DOHH2 (cell line): ENCODE measurements at regions not wholly inside any gene's neighbourhood (a gene's known extent, or its start where the extent isn't known, plus 50 kb on each side); places are given as distances from the start of the nearest gene placed in this dataset.

Experiments used
- H3F3A ChIP-seq: fragments of 200-600 bp; sonication (generic), shearing (Covaris generic); 2 replicates; pipeline ENCODE4 v1.6.0; 2016; ENCODE audit warnings: antibody characterized with exemption, mild to moderate bottlenecking; ENCODE audit not compliant: control insufficient read depth, insufficient read depth
- H3K27ac ChIP-seq: fragments of 200-600 bp; sonication (generic); 2 replicates; pipeline ENCODE4 v1.5.1; 2014; ENCODE audit warnings: low read depth, mild to moderate bottlenecking, low read length, moderate library complexity
- H3K27me3 ChIP-seq: fragments of 200-600 bp; sonication (generic); 2 replicates; pipeline ENCODE4 v1.6.1; 2014; ENCODE audit warnings: mild to moderate bottlenecking, low read length, mixed read lengths; ENCODE audit not compliant: control insufficient read depth
- H3K36me3 ChIP-seq: fragments of 200-600 bp; sonication (generic); 2 replicates; pipeline ENCODE4 v1.6.1; 2014; ENCODE audit warnings: mild to moderate bottlenecking, low read length, moderate library complexity, mixed read lengths; ENCODE audit not compliant: control insufficient read depth
- H3K4me1 ChIP-seq: fragments of 200-600 bp; sonication (generic); 2 replicates; pipeline ENCODE4 v1.6.1; 2014; ENCODE audit warnings: mild to moderate bottlenecking, low read length, mixed read lengths; ENCODE audit not compliant: control insufficient read depth
- H3K4me2 ChIP-seq: fragments of 200-600 bp; sonication (generic); 2 replicates; pipeline ENCODE4 v1.6.0; 2014; ENCODE audit warnings: mild to moderate bottlenecking, low read length, moderate library complexity
- H3K4me3 ChIP-seq: fragments of 200-600 bp; sonication (generic); 2 replicates; pipeline ENCODE4 v1.5.1; 2014; ENCODE audit warnings: mild to moderate bottlenecking, low read length, mixed read lengths
- H3K79me2 ChIP-seq: fragments of 200-600 bp; sonication (generic); 2 replicates; pipeline ENCODE4 v1.6.1; 2014; ENCODE audit warnings: mild to moderate bottlenecking, low read length, mixed read lengths; ENCODE audit not compliant: control insufficient read depth
- H3K9me2 ChIP-seq: fragments of 200-600 bp; sonication (generic); replicated peaks from 2 replicates; pipeline ENCODE4 v1.6.1; 2014; ENCODE audit warnings: mild to moderate bottlenecking, low read length, mixed read lengths; ENCODE audit not compliant: control insufficient read depth
- H3K9me3 ChIP-seq: fragments of 200-600 bp; sonication (generic); 2 replicates; pipeline ENCODE4 v1.6.1; 2014; ENCODE audit warnings: antibody characterized with exemption, low read length, mixed read lengths; ENCODE audit not compliant: control insufficient read depth, insufficient read depth
- H4K20me1 ChIP-seq: fragments of 200-600 bp; sonication (generic); 2 replicates; pipeline ENCODE4 v1.6.0; 2014; ENCODE audit warnings: low read depth, mild to moderate bottlenecking, antibody characterized with exemption, low read length, moderate library complexity; ENCODE audit not compliant: control insufficient read depth, insufficient read depth
- EZH2phosphoT487 ChIP-seq: fragments of 200-600 bp; sonication (generic); IDR thresholded peaks from 2 replicates; pipeline ENCODE4 v1.6.1; 2017; ENCODE audit warnings: borderline replicate concordance, mild to moderate bottlenecking, antibody characterized with exemption, low read length, moderate library complexity, mixed read lengths
- TF ChIP-seq, protein P1 (sequence below): fragments of 200-600 bp; sonication (generic); IDR thresholded peaks from one replicate; pipeline ENCODE4 v1.5.1; 2014; ENCODE audit warnings: antibody characterized with exemption, mild to moderate bottlenecking, low read depth, low read length; ENCODE audit not compliant: poor library complexity, severe bottlenecking

DNA sequence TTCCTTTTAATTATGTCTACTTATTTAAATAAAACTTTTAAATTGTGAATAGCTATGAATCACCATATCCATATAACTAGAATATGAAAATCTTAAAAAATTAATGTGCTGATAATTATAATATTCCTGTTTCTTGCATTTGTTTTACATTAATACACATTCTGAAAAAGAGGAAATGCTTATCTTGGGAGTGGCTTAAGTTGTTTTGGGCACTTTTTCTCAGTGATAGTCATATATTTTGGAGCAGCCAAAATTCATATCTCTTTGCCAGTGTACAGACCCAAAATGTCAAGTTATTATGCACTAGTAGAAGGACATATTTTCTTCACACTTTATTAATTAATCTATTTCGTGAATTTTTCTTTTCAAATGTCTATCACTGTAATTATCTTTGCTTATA, 838.5 kb downstream of the USP25 start:
- Histone ChIP-seq H3K79me2 (no peaks in the 10 kb centered on the region), H3K36me3 (no peaks in the 10 kb centered on the region), H3F3A (no peaks in the 10 kb centered on the region), H3K4me3 (no peak overlapping the region), H3K4me2 (no peak overlapping the region), H4K20me1 (no peaks in the 10 kb centered on the region), H3K9me3 (no peaks in the 10 kb centered on the region), H3K4me1 (no peaks in the 10 kb centered on the region), H3K27me3 (no peaks in the 10 kb centered on the region), H3K27ac (no peak overlapping the region), H3K9me2 (no peaks in the 10 kb centered on the region)
- TF ChIP-seq, protein P1, sequence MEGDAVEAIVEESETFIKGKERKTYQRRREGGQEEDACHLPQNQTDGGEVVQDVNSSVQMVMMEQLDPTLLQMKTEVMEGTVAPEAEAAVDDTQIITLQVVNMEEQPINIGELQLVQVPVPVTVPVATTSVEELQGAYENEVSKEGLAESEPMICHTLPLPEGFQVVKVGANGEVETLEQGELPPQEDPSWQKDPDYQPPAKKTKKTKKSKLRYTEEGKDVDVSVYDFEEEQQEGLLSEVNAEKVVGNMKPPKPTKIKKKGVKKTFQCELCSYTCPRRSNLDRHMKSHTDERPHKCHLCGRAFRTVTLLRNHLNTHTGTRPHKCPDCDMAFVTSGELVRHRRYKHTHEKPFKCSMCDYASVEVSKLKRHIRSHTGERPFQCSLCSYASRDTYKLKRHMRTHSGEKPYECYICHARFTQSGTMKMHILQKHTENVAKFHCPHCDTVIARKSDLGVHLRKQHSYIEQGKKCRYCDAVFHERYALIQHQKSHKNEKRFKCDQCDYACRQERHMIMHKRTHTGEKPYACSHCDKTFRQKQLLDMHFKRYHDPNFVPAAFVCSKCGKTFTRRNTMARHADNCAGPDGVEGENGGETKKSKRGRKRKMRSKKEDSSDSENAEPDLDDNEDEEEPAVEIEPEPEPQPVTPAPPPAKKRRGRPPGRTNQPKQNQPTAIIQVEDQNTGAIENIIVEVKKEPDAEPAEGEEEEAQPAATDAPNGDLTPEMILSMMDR, result no peak
- no peak for TF ChIP-seq EZH2phosphoT487

DNA sequence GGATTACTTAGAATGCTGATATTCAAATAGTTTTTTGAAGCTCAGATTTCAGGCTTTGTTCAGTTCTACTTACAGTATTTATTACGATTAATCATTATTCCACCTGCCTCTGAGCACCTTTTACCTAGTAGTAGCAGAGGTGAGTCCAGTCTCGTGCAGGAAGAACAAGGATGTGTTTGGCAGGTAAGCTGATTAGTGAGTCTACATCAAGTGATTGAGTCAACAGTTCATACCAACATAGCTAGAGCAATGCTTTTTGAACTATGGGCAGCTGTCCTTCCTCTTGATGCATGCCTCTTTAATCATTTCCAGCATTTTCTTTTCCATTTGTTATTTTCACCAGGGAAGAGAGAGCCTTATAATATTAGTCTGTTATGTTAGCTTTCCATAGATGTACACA, 838.9 kb downstream of the USP25 start:
- Histone ChIP-seq H3K9me3 (no peaks in the 10 kb centered on the region), H3K36me3 (no peaks in the 10 kb centered on the region), H3K79me2 (no peaks in the 10 kb centered on the region), H3F3A (no peaks in the 10 kb centered on the region), H4K20me1 (no peaks in the 10 kb centered on the region), H3K4me3 (no peak overlapping the region), H3K9me2 (no peaks in the 10 kb centered on the region), H3K27me3 (no peaks in the 10 kb centered on the region), H3K27ac (no peak overlapping the region), H3K4me1 (no peaks in the 10 kb centered on the region), H3K4me2 (no peak overlapping the region)
- TF ChIP-seq EZH2phosphoT487, result no peak
- TF ChIP-seq, protein P1, result no peak

DNA sequence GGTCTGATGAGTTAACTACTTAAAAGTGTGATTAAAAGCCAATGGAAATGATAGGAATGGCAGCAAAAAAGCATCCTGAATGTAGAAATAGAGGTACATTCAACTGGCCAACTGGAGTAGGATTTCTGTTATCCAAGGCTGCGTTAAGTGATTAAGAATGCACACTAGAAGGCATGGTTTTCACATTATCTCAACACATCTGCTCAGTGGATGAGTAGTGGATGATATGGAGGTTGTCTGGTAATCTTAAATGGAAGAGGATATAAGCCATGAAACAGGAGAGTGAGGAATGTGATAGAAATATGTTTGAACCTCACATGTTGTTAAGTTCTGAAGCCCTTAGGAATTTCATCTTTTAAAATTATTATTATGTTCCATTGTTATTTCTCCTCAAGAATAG, 839.9 kb downstream of the USP25 start:
- no peak overlapping the region for H3K4me2 ChIP-seq

More for the DNA sequence above, 839.9 kb downstream of the USP25 start:
- no peaks in the 10 kb centered on the region for H3F3A ChIP-seq
- H4K20me1 ChIP-seq, result no peaks in the 10 kb centered on the region
- no peaks in the 10 kb centered on the region for H3K36me3 ChIP-seq
- H3K4me3 ChIP-seq, result no peak overlapping the region
- H3K27ac ChIP-seq, result no peak overlapping the region
- no peaks in the 10 kb centered on the region for H3K9me2 ChIP-seq
- no peaks in the 10 kb centered on the region for H3K27me3 ChIP-seq
- TF ChIP-seq, protein P1, result no peak
- no peak for TF ChIP-seq EZH2phosphoT487
- H3K9me3 ChIP-seq, result no peaks in the 10 kb centered on the region
- H3K4me1 ChIP-seq, result no peaks in the 10 kb centered on the region
- H3K79me2 ChIP-seq, result no peaks in the 10 kb centered on the region
